ENCODE measurements at regions not wholly inside any gene's neighbourhood (a gene's known extent, or its start where the extent isn't known, plus 50 kb on each side); places are given as distances from the start of the nearest gene placed in this dataset.

DNA sequence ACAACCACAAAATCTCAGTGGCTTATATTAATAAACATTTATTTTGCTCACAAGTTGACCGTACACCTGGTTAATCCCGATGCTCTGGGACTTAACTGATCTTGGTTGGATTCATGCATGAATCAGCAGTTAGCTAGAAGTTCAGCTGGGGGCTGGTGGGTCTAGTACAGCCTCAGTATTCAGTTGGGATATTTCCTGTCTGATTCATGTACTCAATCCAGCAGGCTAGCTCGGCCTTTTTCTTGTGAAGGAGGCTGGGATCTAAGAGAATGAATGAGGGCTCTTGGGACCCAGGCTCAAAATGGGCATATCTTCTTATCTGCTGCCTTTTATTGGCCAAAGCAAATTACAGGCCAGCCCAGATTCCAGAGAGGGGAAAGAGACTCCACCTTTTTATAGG lies 178.8 kb downstream of the KCTD12 start:
- no peak overlapping the region for H3K27ac ChIP-seq (replicated peaks)
- H3K27me3 ChIP-seq (ENCODE audit: insufficient read depth, poor library complexity, severe bottlenecking): no peaks in the 10 kb centered on the region
- no peak for TF ChIP-seq POLR2AphosphoS5 (IDR thresholded peaks at IDR 0.05; ENCODE audit: low read depth)
- no peak for TF ChIP-seq GABPA (IDR thresholded peaks at IDR 0.05; ENCODE audit: low read depth)
- TF ChIP-seq, protein P1, sequence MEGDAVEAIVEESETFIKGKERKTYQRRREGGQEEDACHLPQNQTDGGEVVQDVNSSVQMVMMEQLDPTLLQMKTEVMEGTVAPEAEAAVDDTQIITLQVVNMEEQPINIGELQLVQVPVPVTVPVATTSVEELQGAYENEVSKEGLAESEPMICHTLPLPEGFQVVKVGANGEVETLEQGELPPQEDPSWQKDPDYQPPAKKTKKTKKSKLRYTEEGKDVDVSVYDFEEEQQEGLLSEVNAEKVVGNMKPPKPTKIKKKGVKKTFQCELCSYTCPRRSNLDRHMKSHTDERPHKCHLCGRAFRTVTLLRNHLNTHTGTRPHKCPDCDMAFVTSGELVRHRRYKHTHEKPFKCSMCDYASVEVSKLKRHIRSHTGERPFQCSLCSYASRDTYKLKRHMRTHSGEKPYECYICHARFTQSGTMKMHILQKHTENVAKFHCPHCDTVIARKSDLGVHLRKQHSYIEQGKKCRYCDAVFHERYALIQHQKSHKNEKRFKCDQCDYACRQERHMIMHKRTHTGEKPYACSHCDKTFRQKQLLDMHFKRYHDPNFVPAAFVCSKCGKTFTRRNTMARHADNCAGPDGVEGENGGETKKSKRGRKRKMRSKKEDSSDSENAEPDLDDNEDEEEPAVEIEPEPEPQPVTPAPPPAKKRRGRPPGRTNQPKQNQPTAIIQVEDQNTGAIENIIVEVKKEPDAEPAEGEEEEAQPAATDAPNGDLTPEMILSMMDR (IDR thresholded peaks at IDR 0.05; ENCODE audit: insufficient read depth, low read length): no peak
- TF ChIP-seq, protein P2, sequence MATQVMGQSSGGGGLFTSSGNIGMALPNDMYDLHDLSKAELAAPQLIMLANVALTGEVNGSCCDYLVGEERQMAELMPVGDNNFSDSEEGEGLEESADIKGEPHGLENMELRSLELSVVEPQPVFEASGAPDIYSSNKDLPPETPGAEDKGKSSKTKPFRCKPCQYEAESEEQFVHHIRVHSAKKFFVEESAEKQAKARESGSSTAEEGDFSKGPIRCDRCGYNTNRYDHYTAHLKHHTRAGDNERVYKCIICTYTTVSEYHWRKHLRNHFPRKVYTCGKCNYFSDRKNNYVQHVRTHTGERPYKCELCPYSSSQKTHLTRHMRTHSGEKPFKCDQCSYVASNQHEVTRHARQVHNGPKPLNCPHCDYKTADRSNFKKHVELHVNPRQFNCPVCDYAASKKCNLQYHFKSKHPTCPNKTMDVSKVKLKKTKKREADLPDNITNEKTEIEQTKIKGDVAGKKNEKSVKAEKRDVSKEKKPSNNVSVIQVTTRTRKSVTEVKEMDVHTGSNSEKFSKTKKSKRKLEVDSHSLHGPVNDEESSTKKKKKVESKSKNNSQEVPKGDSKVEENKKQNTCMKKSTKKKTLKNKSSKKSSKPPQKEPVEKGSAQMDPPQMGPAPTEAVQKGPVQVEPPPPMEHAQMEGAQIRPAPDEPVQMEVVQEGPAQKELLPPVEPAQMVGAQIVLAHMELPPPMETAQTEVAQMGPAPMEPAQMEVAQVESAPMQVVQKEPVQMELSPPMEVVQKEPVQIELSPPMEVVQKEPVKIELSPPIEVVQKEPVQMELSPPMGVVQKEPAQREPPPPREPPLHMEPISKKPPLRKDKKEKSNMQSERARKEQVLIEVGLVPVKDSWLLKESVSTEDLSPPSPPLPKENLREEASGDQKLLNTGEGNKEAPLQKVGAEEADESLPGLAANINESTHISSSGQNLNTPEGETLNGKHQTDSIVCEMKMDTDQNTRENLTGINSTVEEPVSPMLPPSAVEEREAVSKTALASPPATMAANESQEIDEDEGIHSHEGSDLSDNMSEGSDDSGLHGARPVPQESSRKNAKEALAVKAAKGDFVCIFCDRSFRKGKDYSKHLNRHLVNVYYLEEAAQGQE (IDR thresholded peaks at IDR 0.05; ENCODE audit: insufficient replicate concordance, low read depth): no peak
- TF ChIP-seq SPI1 (IDR thresholded peaks at IDR 0.05; ENCODE audit: borderline replicate concordance, low read depth): no peak
- DNase-seq (ENCODE audit: low read depth in 1 of 2, low spot score in 1 of 2): no peak
- H3K4me3 ChIP-seq (replicated peaks; ENCODE audit: insufficient read depth, low read length): no peak overlapping the region

DNA sequence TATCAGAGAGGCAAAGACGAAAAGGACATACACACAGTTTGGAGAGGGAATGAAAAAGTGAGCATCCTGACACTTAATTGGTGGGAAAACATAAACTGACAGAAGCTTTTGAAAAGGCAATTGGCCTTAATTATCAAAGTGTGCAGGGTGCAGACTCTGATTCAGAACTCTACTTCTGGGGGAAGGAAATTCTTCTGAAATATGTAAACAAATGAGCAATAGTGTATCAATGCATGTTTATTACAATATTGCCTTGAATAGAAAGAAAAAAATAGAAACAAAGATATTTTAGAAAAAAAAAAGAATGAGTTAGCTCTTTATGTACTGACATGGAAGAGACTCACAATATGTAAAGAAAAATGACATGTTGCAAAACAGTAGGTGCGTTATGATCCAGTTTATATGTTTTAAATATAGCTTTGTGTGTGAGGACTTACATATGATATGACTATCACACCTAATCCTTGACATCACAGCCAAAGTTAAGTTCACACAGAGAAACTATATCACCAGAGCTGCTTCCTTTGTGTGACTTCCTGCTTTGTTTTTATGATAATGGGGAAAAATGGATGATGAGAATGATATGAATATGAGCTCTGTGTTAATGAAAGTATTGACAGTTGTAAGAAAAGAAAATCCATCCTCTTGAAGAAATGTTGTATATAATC lies 182.4 kb downstream of the KCTD12 start:
- Histone ChIP-seq H3K27ac (replicated peaks) (no peak overlapping the region), H3K27me3 (ENCODE audit: insufficient read depth, poor library complexity, severe bottlenecking) (no peaks in the 10 kb centered on the region), H3K4me3 (replicated peaks; ENCODE audit: insufficient read depth, low read length) (no peak overlapping the region)
- TF ChIP-seq, protein P2 (IDR thresholded peaks at IDR 0.05; ENCODE audit: insufficient replicate concordance, low read depth): no peak
- TF ChIP-seq POLR2AphosphoS5 (IDR thresholded peaks at IDR 0.05; ENCODE audit: low read depth): no peak
- no peak for TF ChIP-seq GABPA (IDR thresholded peaks at IDR 0.05; ENCODE audit: low read depth)
- no peak for DNase-seq (ENCODE audit: low read depth in 1 of 2, low spot score in 1 of 2)

DNA sequence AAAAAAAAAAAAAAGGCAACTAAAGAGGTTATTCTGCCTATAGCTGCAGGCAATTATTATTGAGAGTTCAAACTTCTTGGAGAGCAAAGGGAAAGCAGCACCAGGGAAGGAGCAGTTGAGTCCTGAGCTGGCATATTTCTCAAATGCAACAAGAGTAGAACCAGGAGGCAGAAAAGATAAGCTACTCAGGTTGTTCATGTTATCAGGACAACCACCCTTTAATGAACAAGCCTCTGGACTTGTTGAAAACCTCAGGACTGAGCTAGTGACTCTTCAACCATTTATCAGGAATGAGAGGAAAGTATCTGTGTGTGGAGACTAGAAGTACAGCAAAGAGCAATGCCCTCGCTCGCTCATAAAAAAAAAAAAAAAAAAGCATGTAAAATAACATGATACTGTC lies 183.0 kb downstream of the KCTD12 start:
- TF ChIP-seq, protein P2 (IDR thresholded peaks at IDR 0.05; ENCODE audit: insufficient replicate concordance, low read depth): no peak
- TF ChIP-seq GABPA (IDR thresholded peaks at IDR 0.05; ENCODE audit: low read depth): no peak
- no peak for TF ChIP-seq POLR2AphosphoS5 (IDR thresholded peaks at IDR 0.05; ENCODE audit: low read depth)
- TF ChIP-seq, protein P1 (IDR thresholded peaks at IDR 0.05; ENCODE audit: insufficient read depth, low read length): no peak
- TF ChIP-seq SPI1 (IDR thresholded peaks at IDR 0.05; ENCODE audit: borderline replicate concordance, low read depth): no peak
- DNase-seq (ENCODE audit: low read depth in 1 of 2, low spot score in 1 of 2): no peak
- no peak overlapping the region for H3K4me3 ChIP-seq (replicated peaks; ENCODE audit: insufficient read depth, low read length)
- no peaks in the 10 kb centered on the region for H3K27me3 ChIP-seq (ENCODE audit: insufficient read depth, poor library complexity, severe bottlenecking)
- H3K27ac ChIP-seq (replicated peaks): no peak overlapping the region
